COR-L47 (cell line): ENCODE measurements at regions not wholly inside any gene's neighbourhood (a gene's known extent, or its start where the extent isn't known, plus 50 kb on each side); places are given as distances from the start of the nearest gene placed in this dataset.
"Not testable (repeated sequence)": the region's sequence is repeated elsewhere in the genome, so short reads cannot be mapped to it uniquely, and the experiment has no call there.

Experiments used
- DNase-seq: peaks from one replicate; lab custom pipeline; 2025; lab: John Stamatoyannopoulos, UW

GRCh38 chr14:34094384-34094783 lies 143.5 kb upstream of the EGLN3 start:
- DNase-seq: no peak

- DNase-seq: no peak
These were observed 143.0 kb upstream of the EGLN3 start for GRCh38 chr14:34093883-34094282.

- no peak for DNase-seq
These were observed 139.6 kb upstream of the EGLN3 start for GRCh38 chr14:34090451-34090850.

DNA sequence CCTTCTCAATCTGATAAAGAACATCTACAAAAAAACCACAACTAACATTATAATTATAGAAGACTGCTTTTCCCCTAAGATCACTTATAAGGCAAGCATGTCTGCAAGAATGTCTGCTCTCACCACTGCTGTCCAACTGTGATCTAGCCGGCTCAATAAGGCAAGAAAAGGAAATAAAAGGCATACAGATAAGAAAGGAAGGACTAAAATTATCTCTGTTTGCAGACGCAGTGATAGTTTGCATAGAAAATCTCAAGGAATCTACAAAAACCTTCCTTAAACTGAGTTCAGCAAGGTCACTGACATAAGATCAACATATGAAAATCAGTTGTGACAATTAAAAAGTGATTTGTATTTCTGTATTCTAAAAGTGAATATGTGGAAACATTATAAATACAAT lies 138.0 kb upstream of the EGLN3 start:
- no peak for DNase-seq

- DNase-seq: no peak
These were observed 136.7 kb upstream of the EGLN3 start for GRCh38 chr14:34087571-34087970.

DNA sequence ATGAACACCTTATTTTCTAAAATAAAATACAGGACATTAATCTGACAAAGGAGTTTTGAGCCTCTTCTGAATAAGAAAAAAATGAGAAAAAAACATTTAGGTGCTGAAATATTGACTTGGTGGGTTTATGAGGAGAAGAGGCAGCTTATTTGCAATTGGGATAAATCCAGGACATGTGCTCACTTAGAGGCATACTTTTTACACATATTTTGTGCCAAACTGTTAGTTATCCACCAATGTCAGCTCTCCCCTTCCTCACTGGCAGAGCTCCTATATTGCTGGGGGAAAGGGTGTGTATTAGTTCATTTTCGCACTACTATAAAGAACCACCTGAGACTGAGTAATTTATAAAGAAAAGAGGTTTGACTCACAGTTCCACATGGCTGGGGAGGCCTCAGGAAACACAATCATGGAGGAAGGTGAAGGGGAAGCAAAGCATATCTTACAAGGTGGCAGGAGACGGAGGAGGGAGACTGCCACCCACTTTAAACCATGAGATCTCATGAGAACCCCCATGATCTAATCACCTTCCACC lies 135.4 kb upstream of the EGLN3 start:
- no peak for DNase-seq

DNA sequence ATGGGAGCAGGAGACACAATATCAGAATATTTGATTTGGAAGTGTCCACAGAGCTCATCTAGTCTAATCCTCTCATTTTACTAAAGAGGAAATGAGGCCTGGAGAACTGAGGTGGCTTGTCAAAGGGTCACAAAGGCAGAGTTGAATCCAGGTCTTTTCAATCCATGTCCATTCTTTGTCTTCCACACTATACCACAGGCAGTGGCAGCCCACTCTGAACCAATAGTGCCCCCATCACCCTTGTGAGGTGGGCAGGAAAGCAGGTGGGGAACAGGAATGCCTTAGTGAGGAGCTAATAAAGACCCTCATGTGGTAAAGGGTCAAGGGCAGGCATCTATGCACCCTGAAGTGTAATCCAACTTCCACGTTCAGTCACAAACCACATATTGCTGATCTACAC lies 134.8 kb upstream of the EGLN3 start:
- DNase-seq: no peak

DNA sequence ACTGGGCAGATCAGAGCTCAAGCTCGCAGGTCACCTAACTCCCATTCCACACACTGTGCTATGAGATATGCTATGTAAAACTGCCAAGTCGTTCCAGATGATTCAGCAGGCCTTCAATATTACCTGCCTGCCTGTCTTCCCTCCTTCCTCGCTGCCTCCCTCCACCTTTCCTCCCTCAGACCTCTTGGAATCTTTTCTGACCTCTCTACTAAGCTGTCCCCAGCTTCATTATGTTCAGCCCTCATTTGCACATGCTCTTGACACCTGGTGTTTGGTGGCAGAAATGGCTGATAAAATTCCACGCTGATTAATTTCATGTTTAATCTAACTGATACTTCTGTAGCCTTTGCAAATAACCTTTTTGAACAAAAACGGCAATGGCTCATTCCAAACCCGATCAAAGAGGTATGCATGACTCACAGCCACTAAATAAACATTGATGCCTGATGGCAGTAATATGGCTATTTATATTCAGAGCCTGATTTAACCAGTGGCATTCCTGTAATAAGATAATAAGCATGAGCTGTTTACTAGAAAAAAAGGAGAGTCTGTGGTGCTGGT lies 130.8 kb upstream of the EGLN3 start:
- DNase-seq: peak; percentile 7

DNA sequence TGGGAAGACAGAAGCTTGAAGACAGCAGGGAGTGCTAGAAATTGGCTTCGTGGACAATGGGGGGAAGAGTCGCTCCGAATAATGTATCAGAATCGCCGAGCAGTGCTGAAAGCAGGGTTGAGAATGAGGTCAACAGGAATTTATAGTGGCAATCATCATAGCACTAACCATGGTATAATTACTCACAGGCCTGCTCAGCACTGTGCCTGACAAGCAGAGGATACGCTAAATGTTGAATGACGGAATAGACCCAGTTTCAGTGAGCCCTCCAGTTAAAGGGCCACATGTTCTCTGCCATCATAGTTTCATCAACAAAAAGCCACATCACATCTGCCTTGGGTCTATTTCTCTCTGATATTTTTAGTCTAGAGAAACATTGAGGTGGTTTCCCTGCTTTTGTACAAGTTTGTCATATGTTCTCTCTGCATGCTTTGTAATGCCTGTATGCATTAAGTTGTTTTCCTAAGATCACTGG lies 130.3 kb upstream of the EGLN3 start:
- DNase-seq: no peak

- DNase-seq: not testable (repeated sequence)
These were observed 128.8 kb upstream of the EGLN3 start for GRCh38 chr14:34079643-34080042.

- no peak for DNase-seq
These were observed 127.4 kb upstream of the EGLN3 start for GRCh38 chr14:34078117-34078743.

- DNase-seq: no peak
These were observed 125.0 kb upstream of the EGLN3 start for GRCh38 chr14:34075826-34076225.

GRCh38 chr14:34075042-34075744 lies 124.3 kb upstream of the EGLN3 start:
- no peak for DNase-seq

DNA sequence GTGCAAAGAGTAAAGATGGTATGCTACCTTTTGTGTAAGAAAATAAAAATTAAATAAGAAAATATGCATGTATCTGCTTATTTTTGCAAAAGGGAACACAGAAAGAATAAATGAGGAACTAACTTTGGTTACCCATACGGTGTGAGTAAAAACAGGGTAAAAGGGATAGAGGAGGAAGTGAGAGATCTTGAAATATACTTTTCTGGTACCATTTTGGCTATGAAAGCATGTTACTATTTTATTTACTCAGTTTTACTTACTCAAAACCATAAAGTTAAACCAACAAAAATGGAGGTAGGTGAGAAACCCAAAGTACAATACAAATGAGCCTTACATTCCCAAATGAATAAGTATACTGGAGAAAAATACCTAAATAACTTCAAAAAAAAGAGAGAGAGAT lies 122.0 kb upstream of the EGLN3 start:
- no peak for DNase-seq

- DNase-seq: no peak
These were observed 121.5 kb upstream of the EGLN3 start for GRCh38 chr14:34072401-34072800.

GRCh38 chr14:34070917-34071407 lies 120.1 kb upstream of the EGLN3 start:
- no peak for DNase-seq

DNA sequence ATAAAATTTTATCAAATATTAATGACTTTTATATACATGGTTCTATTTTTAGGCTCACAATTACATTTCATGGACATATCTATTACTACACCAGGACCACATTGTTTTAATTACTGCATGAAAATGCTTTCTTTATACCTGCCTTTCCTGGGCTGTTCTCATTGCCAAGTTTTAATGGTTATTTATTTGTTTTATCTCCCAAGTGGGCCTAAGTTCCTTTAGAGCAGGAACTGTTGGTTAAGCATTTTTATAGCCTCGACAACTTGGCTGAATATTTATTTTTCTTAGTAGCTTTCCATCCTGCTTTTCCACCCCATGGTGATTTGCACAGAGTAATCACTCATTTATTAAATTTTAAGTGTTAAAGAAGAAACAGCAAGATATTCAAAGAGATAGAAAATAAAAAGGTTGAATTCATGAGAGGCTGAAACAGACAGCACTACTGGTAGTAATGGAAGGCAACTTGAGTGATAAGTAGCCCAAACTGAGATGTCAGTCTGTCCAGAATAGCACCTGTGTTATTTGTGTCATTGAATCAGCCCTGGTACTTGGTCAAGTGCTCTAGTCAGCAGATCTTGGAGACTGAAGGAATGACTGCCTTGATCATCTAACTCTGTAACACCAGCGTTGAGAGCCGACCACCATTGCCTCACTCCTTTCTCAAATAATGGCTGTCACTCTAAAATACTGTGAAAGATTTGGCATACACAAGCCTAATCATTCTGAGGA lies 119.1 kb upstream of the EGLN3 start:
- DNase-seq: no peak

- no peak for DNase-seq
These were observed 116.7 kb upstream of the EGLN3 start for GRCh38 chr14:34067587-34067986.

- DNase-seq: no peak
These were observed 115.0 kb upstream of the EGLN3 start for GRCh38 chr14:34065690-34066391.

DNA sequence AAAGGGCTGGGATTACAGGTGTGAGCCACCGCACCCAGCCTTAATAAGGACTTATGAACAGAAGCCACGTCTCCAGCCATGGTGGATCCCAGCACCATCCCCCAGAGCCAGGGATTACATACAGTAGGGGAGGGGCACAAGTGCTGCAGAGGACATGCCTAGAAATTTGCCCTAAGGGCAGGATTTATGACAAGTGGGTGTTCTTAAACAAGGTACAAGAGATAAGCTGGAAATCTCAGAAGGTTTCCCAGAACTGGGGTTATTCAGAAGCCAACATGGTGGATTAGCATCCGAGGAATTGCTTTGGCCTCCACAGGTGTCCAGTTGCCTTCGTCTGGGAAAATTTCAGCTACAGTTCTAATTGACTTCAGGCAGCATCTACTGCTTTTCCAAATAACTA lies 114.4 kb upstream of the EGLN3 start:
- DNase-seq: no peak

- DNase-seq: no peak
These were observed 113.5 kb upstream of the EGLN3 start for GRCh38 chr14:34064349-34064748.
